ENCODE measurements at regions not wholly inside any gene's neighbourhood (a gene's known extent, or its start where the extent isn't known, plus 50 kb on each side); places are given as distances from the start of the nearest gene placed in this dataset.

- Histone ChIP-seq H3K27me3 (no peaks in the 10 kb centered on the region), H3K4me3 (no peak overlapping the region), H3K9ac (no peak overlapping the region), H3K36me3 (no peaks in the 10 kb centered on the region), H3K27ac (no peak overlapping the region), H4K20me1 (no peaks in the 10 kb centered on the region), H3K4me2 (peak overlapping the region in 3 of 11 experiments; percentile 2 to 38 (median 20); a peak in 5 of 22 replicates), H3K9me3 (replicated peaks in 1 of 11) (peaks cover 19 to 45% (median 31%) of the 10 kb centered on the region in 11 experiments), H3K4me1 (peaks cover 0 to 74% (median 43%) of the 10 kb centered on the region in 10 experiments; a peak in 15 of 20 replicates)
- no peak for TF ChIP-seq Cebpa-rat (IDR thresholded peaks at IDR 0.05)
Observed at GRCh38 chr2:121818546-121818945, 63.1 kb downstream of the TSN start.

- Histone ChIP-seq H4K20me1 (no peaks in the 10 kb centered on the region), H3K27ac (no peak overlapping the region), H3K27me3 (no peaks in the 10 kb centered on the region), H3K9ac (no peak overlapping the region), H3K36me3 (no peaks in the 10 kb centered on the region), H3K4me2 (peak overlapping the region in 8 of 11 experiments; percentile 22 to 67 (median 56); a peak in 14 of 22 replicates), H3K9me3 (replicated peaks in 1 of 11) (peaks cover 19 to 37% (median 31%) of the 10 kb centered on the region in 11 experiments), H3K4me3 (no peak overlapping the region), H3K4me1 (peaks cover 0 to 81% (median 50%) of the 10 kb centered on the region in 10 experiments; a peak in 15 of 20 replicates)
- no peak for TF ChIP-seq Cebpa-rat (IDR thresholded peaks at IDR 0.05)
Observed at GRCh38 chr2:121819846-121820245, 64.4 kb downstream of the TSN start.

GRCh38 chr2:121821476-121822158 lies 66.2 kb downstream of the TSN start:
- no peak overlapping the region for H3K9ac ChIP-seq
- peaks cover 0 to 73% (median 49%) of the 10 kb centered on the region in 10 experiments; a peak in 15 of 20 replicates for H3K4me1 ChIP-seq
- no peak overlapping the region for H3K27ac ChIP-seq
- no peaks in the 10 kb centered on the region for H3K36me3 ChIP-seq
- no peak overlapping the region for H3K4me3 ChIP-seq
- peaks cover 19 to 33% (median 29%) of the 10 kb centered on the region in 11 experiments for H3K9me3 ChIP-seq (replicated peaks in 1 of 11)
- TF ChIP-seq Cebpa-rat (IDR thresholded peaks at IDR 0.05), result no peak
- H3K27me3 ChIP-seq, result no peaks in the 10 kb centered on the region
- no peak overlapping the region for H3K4me2 ChIP-seq
- no peaks in the 10 kb centered on the region for H4K20me1 ChIP-seq

- TF ChIP-seq Cebpa-rat (IDR thresholded peaks at IDR 0.05), result no peak
Observed at GRCh38 chr2:121824264-121824663, 68.8 kb downstream of the TSN start.

GRCh38 chr2:121825003-121825950 lies 69.8 kb downstream of the TSN start:
- peaks cover 0 to 39% (median 31%) of the 10 kb centered on the region in 10 experiments; a peak in 15 of 20 replicates for H3K4me1 ChIP-seq
- H4K20me1 ChIP-seq, result no peaks in the 10 kb centered on the region
- H3K9ac ChIP-seq, result no peak overlapping the region
- no peak overlapping the region for H3K27ac ChIP-seq
- H3K4me2 ChIP-seq, result peak overlapping the region in 8 of 11 experiments; percentile 10 to 76 (median 38); a peak in 11 of 22 replicates
- TF ChIP-seq Cebpa-rat (IDR thresholded peaks at IDR 0.05), result no peak
- peaks cover 7 to 18% (median 14%) of the 10 kb centered on the region in 11 experiments; a peak in 16 of 22 replicates for H3K9me3 ChIP-seq (replicated peaks in 1 of 11)
- no peak overlapping the region for H3K4me3 ChIP-seq
- no peaks in the 10 kb centered on the region for H3K36me3 ChIP-seq
- H3K27me3 ChIP-seq, result no peaks in the 10 kb centered on the region

More at GRCh38 chr2:121824264-121824663, 68.8 kb downstream of the TSN start:
- Histone ChIP-seq H3K27ac (no peak overlapping the region), H4K20me1 (no peaks in the 10 kb centered on the region), H3K4me3 (no peak overlapping the region), H3K36me3 (no peaks in the 10 kb centered on the region), H3K9ac (no peak overlapping the region), H3K9me3 (replicated peaks in 1 of 11) (peaks cover 7 to 18% (median 14%) of the 10 kb centered on the region in 11 experiments; a peak in 16 of 22 replicates), H3K4me2 (peak overlapping the region in 6 of 11 experiments; percentile 35 to 76 (median 50); a peak in 9 of 22 replicates), H3K27me3 (no peaks in the 10 kb centered on the region), H3K4me1 (peaks cover 0 to 49% (median 41%) of the 10 kb centered on the region in 10 experiments; a peak in 15 of 20 replicates)

GRCh38 chr2:121826036-121826435 lies 70.6 kb downstream of the TSN start:
- H3K9me3 ChIP-seq (replicated peaks in 1 of 11), result peaks cover 7 to 18% (median 14%) of the 10 kb centered on the region in 11 experiments; a peak in 16 of 22 replicates
- no peak overlapping the region for H3K4me2 ChIP-seq
- H3K9ac ChIP-seq, result no peak overlapping the region
- no peak overlapping the region for H3K27ac ChIP-seq
- H4K20me1 ChIP-seq, result no peaks in the 10 kb centered on the region
- H3K27me3 ChIP-seq, result no peaks in the 10 kb centered on the region
- H3K4me1 ChIP-seq, result peaks cover 0 to 32% (median 27%) of the 10 kb centered on the region in 10 experiments; a peak in 15 of 20 replicates
- TF ChIP-seq Cebpa-rat (IDR thresholded peaks at IDR 0.05), result no peak
- H3K4me3 ChIP-seq, result no peak overlapping the region
- H3K36me3 ChIP-seq, result no peaks in the 10 kb centered on the region

- Histone ChIP-seq H3K36me3 (no peaks in the 10 kb centered on the region), H3K4me3 (no peak overlapping the region), H3K4me1 (peaks cover 0 to 50% (median 42%) of the 10 kb centered on the region in 10 experiments; a peak in 18 of 20 replicates), H3K9ac (no peak overlapping the region), H3K9me3 (replicated peaks in 1 of 11) (peaks cover 0 to under 1% (median 0%) of the 10 kb centered on the region in 11 experiments; a peak in 2 of 22 replicates), H3K27ac (no peak overlapping the region), H4K20me1 (no peaks in the 10 kb centered on the region), H3K4me2 (no peak overlapping the region), H3K27me3 (no peaks in the 10 kb centered on the region)
- TF ChIP-seq Cebpa-rat (IDR thresholded peaks at IDR 0.05), result no peak
Observed at GRCh38 chr2:121828281-121828731, 72.9 kb downstream of the TSN start.

GRCh38 chr2:121830809-121831208 lies 75.4 kb downstream of the TSN start:
- H4K20me1 ChIP-seq, result no peaks in the 10 kb centered on the region
- peaks cover 0 to 31% (median 23%) of the 10 kb centered on the region in 10 experiments; a peak in 18 of 20 replicates for H3K4me1 ChIP-seq
- H3K27ac ChIP-seq, result no peak overlapping the region
- H3K27me3 ChIP-seq, result no peaks in the 10 kb centered on the region
- TF ChIP-seq Cebpa-rat (IDR thresholded peaks at IDR 0.05), result no peak
- no peaks in the 10 kb centered on the region for H3K9me3 ChIP-seq (replicated peaks in 1 of 11)
- peak overlapping the region in 1 of 11 experiments; percentile 91; a peak in 2 of 22 replicates for H3K4me2 ChIP-seq
- H3K36me3 ChIP-seq, result no peaks in the 10 kb centered on the region
- H3K9ac ChIP-seq, result no peak overlapping the region
- H3K4me3 ChIP-seq, result no peak overlapping the region

All from BLaER1 treated with 17β-estradiol and CSF1 and Interleukin-3, amounts not matched to agents 10 nM and 100 nM (cell line).